RWPE2 (cell line): ENCODE measurements at regions not wholly inside any gene's neighbourhood (a gene's known extent, or its start where the extent isn't known, plus 50 kb on each side); places are given as distances from the start of the nearest gene placed in this dataset.

Source experiments
- ATAC-seq: fragments of 200-7000 bp; cut with Tn5 transposase; 3 replicates; pipeline ENCODE4 v1.9.1; 2021; ENCODE audit warnings: low read depth
- DNase-seq: peaks from one replicate; pipeline ENCODE4 v3.0.0-alpha.2; 2020; ENCODE audit warnings: low spot score
- H3K27ac ChIP-seq: fragments of 450-650 bp; 2 replicates; pipeline ENCODE4 v1.5.1; 2017; ENCODE audit warnings: mild to moderate bottlenecking; ENCODE audit not compliant: poor library complexity, severe bottlenecking
- H3K27me3 ChIP-seq: fragments of 250-450 bp; sonication (Bioruptor Pico); 2 replicates; pipeline ENCODE4 v1.5.1; 2021; ENCODE audit warnings: mild to moderate bottlenecking, moderate library complexity; ENCODE audit not compliant: insufficient read depth, poor library complexity, severe bottlenecking
- H3K36me3 ChIP-seq: fragments of 250-450 bp; sonication (Bioruptor Pico); 2 replicates; pipeline ENCODE4 v1.5.1; 2020; ENCODE audit warnings: low read depth, mild to moderate bottlenecking, moderate library complexity
- H3K4me1 ChIP-seq: fragments of 250-450 bp; sonication (Bioruptor Pico); 2 replicates; pipeline ENCODE4 v1.5.1; 2021; ENCODE audit warnings: mild to moderate bottlenecking, moderate library complexity; ENCODE audit not compliant: insufficient read depth, poor library complexity, severe bottlenecking
- H3K4me3 ChIP-seq: fragments of 250-450 bp; sonication (Bioruptor Pico); 2 replicates; pipeline ENCODE4 v1.5.1; 2021; ENCODE audit warnings: mild to moderate bottlenecking, moderate library complexity; ENCODE audit not compliant: severe bottlenecking
- H3K9me3 ChIP-seq: fragments of 250-450 bp; sonication (Bioruptor Pico); 2 replicates; pipeline ENCODE4 v1.5.1; 2021; ENCODE audit warnings: mild to moderate bottlenecking, moderate library complexity; ENCODE audit not compliant: severe bottlenecking
- TF ChIP-seq, protein P1 (sequence below): fragments of 450-650 bp; IDR thresholded peaks from one replicate; pipeline ENCODE4 v1.5.1; 2017; ENCODE audit warnings: mild to moderate bottlenecking, moderate library complexity; ENCODE audit not compliant: poor library complexity, severe bottlenecking

DNA sequence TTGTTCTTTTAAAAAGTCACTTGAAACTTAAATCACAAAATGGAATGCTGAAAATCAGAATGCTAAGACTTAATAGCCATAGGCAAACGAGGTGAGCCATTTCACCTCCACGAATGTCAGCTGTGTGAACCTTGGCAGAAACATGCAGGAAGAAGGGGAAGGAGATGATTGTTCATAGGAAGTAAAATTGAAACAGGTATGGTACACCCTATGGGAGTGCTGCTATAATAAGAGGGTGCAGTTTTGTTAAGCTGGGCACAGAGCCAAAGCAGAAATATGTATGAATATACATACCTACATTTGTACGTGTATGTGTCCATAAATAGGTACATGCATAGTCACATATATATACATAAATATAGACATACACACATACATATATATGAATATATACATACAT, 51.0 kb upstream of the SPINK5 start:
- TF ChIP-seq, protein P1, sequence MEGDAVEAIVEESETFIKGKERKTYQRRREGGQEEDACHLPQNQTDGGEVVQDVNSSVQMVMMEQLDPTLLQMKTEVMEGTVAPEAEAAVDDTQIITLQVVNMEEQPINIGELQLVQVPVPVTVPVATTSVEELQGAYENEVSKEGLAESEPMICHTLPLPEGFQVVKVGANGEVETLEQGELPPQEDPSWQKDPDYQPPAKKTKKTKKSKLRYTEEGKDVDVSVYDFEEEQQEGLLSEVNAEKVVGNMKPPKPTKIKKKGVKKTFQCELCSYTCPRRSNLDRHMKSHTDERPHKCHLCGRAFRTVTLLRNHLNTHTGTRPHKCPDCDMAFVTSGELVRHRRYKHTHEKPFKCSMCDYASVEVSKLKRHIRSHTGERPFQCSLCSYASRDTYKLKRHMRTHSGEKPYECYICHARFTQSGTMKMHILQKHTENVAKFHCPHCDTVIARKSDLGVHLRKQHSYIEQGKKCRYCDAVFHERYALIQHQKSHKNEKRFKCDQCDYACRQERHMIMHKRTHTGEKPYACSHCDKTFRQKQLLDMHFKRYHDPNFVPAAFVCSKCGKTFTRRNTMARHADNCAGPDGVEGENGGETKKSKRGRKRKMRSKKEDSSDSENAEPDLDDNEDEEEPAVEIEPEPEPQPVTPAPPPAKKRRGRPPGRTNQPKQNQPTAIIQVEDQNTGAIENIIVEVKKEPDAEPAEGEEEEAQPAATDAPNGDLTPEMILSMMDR: no peak
- Histone ChIP-seq H3K36me3 (no peaks in the 10 kb centered on the region), H3K4me1 (peaks cover 40% of the 10 kb centered on the region), H3K27me3 (no peaks in the 10 kb centered on the region), H3K9me3 (no peaks in the 10 kb centered on the region), H3K27ac (peak overlapping the region; percentile 75), H3K4me3 (no peak overlapping the region)
- ATAC-seq: no peak
- no peak for DNase-seq

DNA sequence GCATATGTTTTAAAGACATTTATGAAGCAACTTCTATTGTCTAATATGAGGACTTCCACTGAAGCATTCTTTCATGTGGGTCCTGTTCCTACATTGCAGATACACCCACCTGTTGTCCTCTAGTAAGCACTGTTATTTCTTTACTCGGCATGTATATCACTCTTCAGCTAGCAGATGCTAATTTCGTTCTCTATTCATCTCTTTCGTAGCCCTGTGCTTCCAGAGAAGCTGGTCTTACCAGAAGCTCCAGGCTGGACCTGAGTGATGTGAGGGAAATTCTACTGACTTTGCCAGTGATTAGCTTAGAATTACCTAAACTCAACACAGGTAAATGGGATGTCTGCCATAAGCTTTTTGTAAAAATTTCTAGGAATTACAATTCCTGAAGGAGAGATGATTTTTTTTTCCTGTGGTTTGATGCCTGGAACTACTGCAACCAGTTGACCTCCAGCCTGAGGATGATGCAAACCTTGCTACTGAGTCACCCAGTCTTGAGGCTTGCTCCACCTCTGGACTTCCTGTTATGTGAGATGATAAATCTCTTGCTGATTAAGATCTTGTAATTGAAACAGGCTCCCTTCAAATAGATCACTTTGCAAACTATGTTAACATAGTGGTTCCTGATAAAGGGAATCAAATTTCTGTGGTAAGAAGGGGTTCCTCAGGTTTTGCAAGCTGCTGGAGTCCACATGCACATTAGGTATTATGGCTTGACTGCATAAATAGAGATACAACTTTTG, 52.2 kb upstream of the SPINK5 start:
- TF ChIP-seq, protein P1: no peak
- H3K27ac ChIP-seq: peak overlapping the region; percentile 75
- H3K36me3 ChIP-seq: no peaks in the 10 kb centered on the region
- no peaks in the 10 kb centered on the region for H3K9me3 ChIP-seq
- H3K4me1 ChIP-seq: peaks cover 40% of the 10 kb centered on the region
- DNase-seq: peak; percentile 90
- H3K27me3 ChIP-seq: no peaks in the 10 kb centered on the region
- ATAC-seq: peak; percentile 95
- no peak overlapping the region for H3K4me3 ChIP-seq

DNA sequence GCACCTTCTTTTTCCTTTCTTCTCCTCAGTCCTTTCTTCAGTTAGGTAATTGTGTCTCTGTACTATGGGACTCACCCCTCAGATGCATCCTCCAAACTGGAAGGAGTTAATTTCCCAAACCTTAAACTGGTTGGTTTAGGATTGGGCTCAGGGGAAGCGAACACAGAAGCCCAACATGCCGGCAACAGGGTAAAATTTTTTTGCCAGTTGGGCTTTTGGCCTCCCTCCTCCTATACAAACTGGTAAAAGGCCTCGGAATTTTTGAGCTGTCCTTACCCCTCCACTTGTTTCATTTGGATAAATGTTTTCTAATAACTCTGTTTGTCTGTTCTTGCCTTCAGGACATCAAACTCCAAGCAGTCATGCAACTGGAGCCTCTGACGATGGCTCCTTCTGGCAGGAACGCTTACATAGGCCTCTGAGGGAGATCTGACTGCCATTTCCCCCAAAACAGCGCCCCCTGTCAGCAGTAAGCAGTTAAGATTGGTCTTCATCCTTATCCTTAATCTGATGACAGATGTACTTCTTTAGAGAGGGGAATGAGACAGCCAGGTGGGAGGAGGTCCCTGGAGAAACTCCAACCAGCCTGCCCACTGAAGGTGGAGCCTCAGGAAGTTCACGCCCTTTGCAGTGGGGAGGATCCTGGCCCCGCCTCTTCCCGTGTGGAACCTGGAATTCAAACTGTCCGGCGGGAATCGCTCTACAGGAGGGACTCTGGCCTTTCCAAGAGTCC, 57.8 kb upstream of the SPINK5 start:
- TF ChIP-seq, protein P1: peak; percentile 23
- no peaks in the 10 kb centered on the region for H3K27me3 ChIP-seq
- H3K4me1 ChIP-seq: peaks cover 16% of the 10 kb centered on the region
- H3K27ac ChIP-seq: no peak overlapping the region
- ATAC-seq (no peak), DNase-seq (no peak)
- peaks cover 14% of the 10 kb centered on the region for H3K9me3 ChIP-seq
- H3K4me3 ChIP-seq: no peak overlapping the region
- H3K36me3 ChIP-seq: no peaks in the 10 kb centered on the region

DNA sequence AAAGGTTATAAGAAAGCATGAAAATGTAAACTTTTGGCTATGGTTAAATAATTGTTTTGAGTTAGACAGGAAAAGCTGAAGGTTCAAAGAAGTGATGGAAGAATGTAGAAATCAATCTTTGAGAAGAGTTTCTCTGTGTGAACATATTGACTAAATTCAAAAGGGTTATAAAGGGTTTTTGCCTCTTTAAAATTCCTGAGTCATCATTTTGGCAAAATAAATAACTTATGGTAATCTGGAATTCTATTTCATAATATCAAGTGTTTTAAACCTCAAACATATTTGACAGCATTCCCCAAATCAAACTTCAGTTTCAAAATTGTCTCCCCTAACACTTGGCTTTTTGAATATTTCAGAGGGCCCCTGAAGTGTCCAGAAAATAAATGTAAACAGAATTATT, 60.6 kb upstream of the SPINK5 start:
- ATAC-seq: no peak
- Histone ChIP-seq H3K4me3 (no peak overlapping the region), H3K27ac (peak overlapping the region; percentile 1), H3K27me3 (no peaks in the 10 kb centered on the region), H3K36me3 (no peaks in the 10 kb centered on the region), H3K4me1 (peaks cover 9% of the 10 kb centered on the region), H3K9me3 (peaks cover 15% of the 10 kb centered on the region)
- TF ChIP-seq, protein P1: no peak
- DNase-seq: no peak

DNA sequence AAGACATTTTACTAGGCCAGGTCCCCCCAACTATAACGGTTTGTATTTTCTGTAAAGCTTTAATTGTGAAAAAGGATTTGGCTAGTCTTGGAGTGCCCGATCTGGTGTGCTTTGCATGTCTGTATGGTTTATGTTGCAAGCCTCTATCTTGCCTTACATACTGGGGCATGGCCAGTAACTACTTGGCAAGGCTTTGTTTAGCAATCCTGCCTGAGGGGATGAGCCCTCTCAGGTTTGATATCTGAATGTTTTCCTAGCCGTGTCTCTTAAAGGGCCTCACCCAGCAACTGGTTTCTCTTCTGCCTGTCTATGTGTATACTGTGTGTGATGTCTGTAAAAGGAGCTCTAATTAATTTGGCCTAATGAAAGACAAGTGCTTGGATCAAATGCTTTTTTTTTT, 61.3 kb upstream of the SPINK5 start:
- TF ChIP-seq, protein P1: no peak

More for the DNA sequence above, 61.3 kb upstream of the SPINK5 start:
- no peaks in the 10 kb centered on the region for H3K27me3 ChIP-seq
- DNase-seq (no peak), ATAC-seq (peak; percentile 89)
- peaks cover 9% of the 10 kb centered on the region for H3K4me1 ChIP-seq
- H3K4me3 ChIP-seq: no peak overlapping the region
- H3K27ac ChIP-seq: peak overlapping the region; percentile 1
- peaks cover 15% of the 10 kb centered on the region for H3K9me3 ChIP-seq
- no peaks in the 10 kb centered on the region for H3K36me3 ChIP-seq
